Lung (tissue), 11 donors: ENCODE measurements at regions not wholly inside any gene's neighbourhood (a gene's known extent, or its start where the extent isn't known, plus 50 kb on each side); places are given as distances from the start of the nearest gene placed in this dataset.
"Not testable (repeated sequence)": the region's sequence is repeated elsewhere in the genome, so short reads cannot be mapped to it uniquely, and the experiment has no call there.

Experiments used
- ATAC-seq: fragments of 200-7000 bp; cut with Tn5 transposase; one replicate; pipeline ENCODE4 v1.9.1; 2020; ENCODE audit warnings: moderate number of reproducible peaks; ENCODE audit not compliant: insufficient read depth, low FRiP score
- DNase-seq, 3 donors: peaks; one replicate each; pipeline ENCODE4 v3.0.0-alpha.2; 2013 to 2017
- H3K27ac ChIP-seq, 2 donors: one replicate each; pipeline ENCODE4 v1.5.1; 2013; ENCODE audit warnings: mild to moderate bottlenecking in 2 of 2, moderate library complexity in 2 of 2, control low read depth in 1 of 2, inconsistent platforms in 1 of 2, low read depth in 1 of 2, low read length in 1 of 2
- H3K27me3 ChIP-seq, 3 donors: one replicate each; pipeline ENCODE4 v1.5.1; 2013; ENCODE audit warnings: low read length in 2 of 3; ENCODE audit not compliant: control insufficient read depth in 3 of 3, insufficient read depth in 3 of 3
- H3K36me3 ChIP-seq, 4 donors: one replicate each; pipeline ENCODE4 v1.5.1; 2013; ENCODE audit warnings: low read length in 4 of 4, mild to moderate bottlenecking in 1 of 4, moderate library complexity in 1 of 4; ENCODE audit not compliant: control insufficient read depth in 4 of 4, insufficient read depth in 4 of 4
- H3K4me1 ChIP-seq, 5 donors: one replicate each; pipeline ENCODE4 v1.5.1; 2013; ENCODE audit warnings: low read length in 5 of 5, mild to moderate bottlenecking in 2 of 5, moderate library complexity in 1 of 5; ENCODE audit not compliant: control insufficient read depth in 5 of 5, insufficient read depth in 5 of 5
- H3K4me3 ChIP-seq: one replicate; pipeline ENCODE4 v1.5.1; 2013; ENCODE audit warnings: mild to moderate bottlenecking, control low read depth, moderate library complexity
- H3K9ac ChIP-seq, 2 donors: one replicate each; pipeline ENCODE4 v1.5.1; 2013; ENCODE audit warnings: low read length in 2 of 2, control low read depth in 1 of 2; ENCODE audit not compliant: insufficient read depth in 1 of 2
- H3K9me3 ChIP-seq, 4 donors: one replicate each; pipeline ENCODE4 v1.5.1; 2013; ENCODE audit warnings: low read length in 3 of 4, mild to moderate bottlenecking in 1 of 4, moderate library complexity in 1 of 4; ENCODE audit not compliant: control insufficient read depth in 4 of 4, insufficient read depth in 3 of 4
- WGBS, 2 donors: extraction: QIAGEN DNeasy Blood & Tissue Kit; methylation state at CpG; one replicate each; pipeline ENCODE4 v1.1.7; 2013; 5-methylcytosine and 5-hydroxymethylcytosine counted together
- TF ChIP-seq, protein P1 (sequence below): IDR thresholded peaks from 2 replicates; pipeline ENCODE4 v1.5.1; 2012; ENCODE audit warnings: mild to moderate bottlenecking; ENCODE audit errors: control extremely low read depth, extremely low read depth
- donor health status: control.
- donor health status: control.
- donor health status: Bipolar disorder and iron deficiency.
- donor health status: healthy.
- donor health status: DM: yes; HTN: yes; CAD: no.

DNA sequence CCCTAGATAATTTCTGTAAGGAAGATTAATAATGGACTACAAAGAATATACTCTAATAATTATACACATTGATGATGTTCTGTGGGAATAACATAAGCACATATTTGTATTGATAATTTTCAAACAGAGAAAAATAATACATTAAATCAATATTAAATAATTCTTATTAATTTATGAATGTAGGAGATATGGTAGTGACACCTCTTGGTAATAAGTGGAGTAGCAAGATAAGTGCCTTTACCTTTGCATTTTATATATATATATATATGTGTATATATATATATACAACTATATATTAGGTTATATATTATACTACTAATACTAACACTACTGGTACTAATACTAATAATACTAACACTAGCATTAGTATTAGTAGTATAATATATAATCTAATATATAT lies 905.8 kb downstream of the SLITRK1 start:
- ATAC-seq (no peak), DNase-seq (no peak)
- no peak overlapping the region for H3K27ac ChIP-seq
- TF ChIP-seq, protein P1, sequence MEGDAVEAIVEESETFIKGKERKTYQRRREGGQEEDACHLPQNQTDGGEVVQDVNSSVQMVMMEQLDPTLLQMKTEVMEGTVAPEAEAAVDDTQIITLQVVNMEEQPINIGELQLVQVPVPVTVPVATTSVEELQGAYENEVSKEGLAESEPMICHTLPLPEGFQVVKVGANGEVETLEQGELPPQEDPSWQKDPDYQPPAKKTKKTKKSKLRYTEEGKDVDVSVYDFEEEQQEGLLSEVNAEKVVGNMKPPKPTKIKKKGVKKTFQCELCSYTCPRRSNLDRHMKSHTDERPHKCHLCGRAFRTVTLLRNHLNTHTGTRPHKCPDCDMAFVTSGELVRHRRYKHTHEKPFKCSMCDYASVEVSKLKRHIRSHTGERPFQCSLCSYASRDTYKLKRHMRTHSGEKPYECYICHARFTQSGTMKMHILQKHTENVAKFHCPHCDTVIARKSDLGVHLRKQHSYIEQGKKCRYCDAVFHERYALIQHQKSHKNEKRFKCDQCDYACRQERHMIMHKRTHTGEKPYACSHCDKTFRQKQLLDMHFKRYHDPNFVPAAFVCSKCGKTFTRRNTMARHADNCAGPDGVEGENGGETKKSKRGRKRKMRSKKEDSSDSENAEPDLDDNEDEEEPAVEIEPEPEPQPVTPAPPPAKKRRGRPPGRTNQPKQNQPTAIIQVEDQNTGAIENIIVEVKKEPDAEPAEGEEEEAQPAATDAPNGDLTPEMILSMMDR: no peak
- H3K36me3 ChIP-seq: no peaks in the 10 kb centered on the region
- no peak overlapping the region for H3K4me3 ChIP-seq
- H3K9ac ChIP-seq: no peak overlapping the region
- H3K27me3 ChIP-seq: no peaks in the 10 kb centered on the region
- no peaks in the 10 kb centered on the region for H3K4me1 ChIP-seq
- H3K9me3 ChIP-seq: no peaks in the 10 kb centered on the region

DNA sequence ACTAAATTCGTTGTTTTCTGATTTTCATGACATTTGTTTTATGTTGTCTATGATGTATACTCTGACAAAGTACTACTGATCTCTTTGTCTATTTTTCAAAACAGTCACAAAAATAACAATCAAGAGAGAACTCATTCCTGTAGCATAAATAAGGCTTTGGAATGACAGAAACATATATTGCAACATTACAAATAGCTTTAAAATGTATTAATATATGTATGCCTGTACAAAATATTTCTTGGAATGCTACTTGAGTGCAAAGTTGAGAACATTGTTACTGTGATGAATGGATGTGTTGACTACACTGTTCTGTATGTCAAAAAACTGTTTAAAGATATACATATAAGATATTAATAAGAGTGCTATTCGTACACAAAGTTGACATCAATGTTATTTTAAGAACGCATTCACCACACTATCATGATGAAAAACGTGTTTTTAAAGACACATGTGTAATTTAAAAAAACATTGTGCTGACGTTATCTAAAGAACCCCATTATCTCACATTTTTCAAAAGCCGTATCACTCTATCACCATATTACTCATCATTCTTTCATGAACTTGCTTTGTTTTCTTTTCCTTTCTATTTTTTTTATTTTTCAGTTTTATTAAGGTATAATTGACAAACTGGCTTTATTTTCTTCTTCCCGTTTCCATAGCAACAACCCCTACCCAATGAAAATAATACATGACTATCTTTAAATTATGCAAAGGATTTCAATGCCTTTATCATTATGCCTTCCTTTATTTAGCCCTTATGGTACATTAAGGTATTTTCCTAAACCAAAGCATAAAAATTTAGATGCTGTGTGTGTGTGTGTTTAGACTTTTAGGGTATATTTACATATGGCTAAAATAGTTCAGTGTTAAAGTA lies 918.8 kb downstream of the SLITRK1 start:
- DNase-seq: peak in 1 of 3 donors; percentile 32
- TF ChIP-seq, protein P1: no peak
- Histone ChIP-seq H3K9me3 (no peaks in the 10 kb centered on the region), H3K27ac (no peak overlapping the region), H3K4me1 (no peaks in the 10 kb centered on the region), H3K4me3 (no peak overlapping the region), H3K27me3 (no peaks in the 10 kb centered on the region), H3K36me3 (no peaks in the 10 kb centered on the region), H3K9ac (no peak overlapping the region)
- 59 to 69% methylated on average over 7 of the region's 7 CpGs for WGBS, 2 donors
- no peak for ATAC-seq

DNA sequence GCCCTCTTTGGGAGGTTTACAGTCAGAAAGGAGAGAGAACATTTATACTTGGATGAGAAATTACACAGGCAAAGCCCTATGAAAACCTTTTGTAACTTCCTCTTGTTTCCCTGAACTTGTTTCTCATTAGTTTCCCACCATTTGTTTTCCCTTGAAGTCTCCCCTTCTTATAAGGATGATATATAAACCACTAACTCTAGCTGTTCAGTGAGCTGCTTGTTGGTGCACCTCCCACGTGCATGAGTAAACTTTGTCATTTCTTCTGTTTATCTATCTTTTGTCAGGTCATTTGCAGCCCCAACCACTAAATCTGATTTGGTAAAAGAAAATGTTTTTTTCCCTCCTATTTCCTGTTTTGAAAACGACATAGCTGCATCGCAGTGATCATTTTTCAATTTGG lies 919.9 kb downstream of the SLITRK1 start:
- Histone ChIP-seq H3K27me3 (no peaks in the 10 kb centered on the region), H3K9me3 (no peaks in the 10 kb centered on the region), H3K4me3 (no peak overlapping the region), H3K27ac (no peak overlapping the region), H3K36me3 (no peaks in the 10 kb centered on the region), H3K4me1 (no peaks in the 10 kb centered on the region), H3K9ac (no peak overlapping the region)
- no peak for ATAC-seq
- 30 to 43% methylated on average over 3 of the region's 3 CpGs for WGBS, 2 donors
- TF ChIP-seq, protein P1: no peak
- peak in 1 of 3 donors; percentile 5 for DNase-seq

- no peaks in the 10 kb centered on the region for H3K27me3 ChIP-seq
- 93 to 97% methylated on average over 1 of the region's 1 CpG for WGBS, 2 donors
- H3K9me3 ChIP-seq: no peaks in the 10 kb centered on the region
- H3K27ac ChIP-seq: no peak overlapping the region
- TF ChIP-seq, protein P1: no peak
- H3K4me1 ChIP-seq: no peaks in the 10 kb centered on the region
- DNase-seq: no peak
- H3K36me3 ChIP-seq: no peaks in the 10 kb centered on the region
- no peak overlapping the region for H3K9ac ChIP-seq
- H3K4me3 ChIP-seq: no peak overlapping the region
- no peak for ATAC-seq
These were observed 920.5 kb downstream of the SLITRK1 start for GRCh38 chr13:82961757-82962156.

DNA sequence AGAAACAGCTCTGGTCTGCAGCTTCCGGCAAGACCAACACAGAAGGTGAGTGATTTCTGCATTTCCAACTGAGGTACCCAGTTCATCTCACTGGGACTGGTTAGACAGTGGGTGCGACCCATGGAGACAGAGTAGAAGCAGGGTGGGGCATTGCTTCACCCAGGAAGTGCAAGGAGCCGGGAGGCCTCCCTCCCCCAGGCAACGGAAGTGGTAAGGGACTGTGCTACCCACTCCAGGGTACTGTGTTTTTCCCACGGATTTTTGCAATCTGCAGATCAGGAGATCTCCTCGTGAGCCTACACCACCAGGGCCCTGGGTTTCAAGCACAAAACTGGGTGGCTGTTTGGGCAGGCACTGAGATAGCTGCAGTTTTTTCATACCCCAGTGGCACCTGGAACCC lies 929.9 kb downstream of the SLITRK1 start:
- DNase-seq, H3K9me3 ChIP-seq, H3K9ac ChIP-seq, H3K27me3 ChIP-seq, H3K4me1 ChIP-seq, H3K27ac ChIP-seq, H3K4me3 ChIP-seq, H3K36me3 ChIP-seq, ATAC-seq: not testable (repeated sequence)
- 81 to 87% methylated on average over 6 of the region's 6 CpGs for WGBS, 2 donors
